GM19467 (cell line): ENCODE measurements at regions not wholly inside any gene's neighbourhood (a gene's known extent, or its start where the extent isn't known, plus 50 kb on each side); places are given as distances from the start of the nearest gene placed in this dataset.
"Not testable (repeated sequence)": the region's sequence is repeated elsewhere in the genome, so short reads cannot be mapped to it uniquely, and the experiment has no call there.

Experiments used
- ATAC-seq: cut with Tn5 transposase; IDR thresholded peaks from one replicate; pipeline ENCODE4 v1.9.1; 2021; ENCODE audit warnings: mild to moderate bottlenecking, moderate library complexity; ENCODE audit not compliant: unreplicated experiment

GRCh38 chr1:219732814-219733491 lies 120.0 kb upstream of the ZC3H11B start:
- no peak for ATAC-seq

GRCh38 chr1:219731771-219732170 lies 118.9 kb upstream of the ZC3H11B start:
- no peak for ATAC-seq

- ATAC-seq: no peak
Measured at GRCh38 chr1:219726480-219727272, 113.8 kb upstream of the ZC3H11B start.

- no peak for ATAC-seq
Measured at GRCh38 chr1:219724440-219724839, 111.5 kb upstream of the ZC3H11B start.

GRCh38 chr1:219717536-219717935 lies 104.6 kb upstream of the ZC3H11B start:
- ATAC-seq: no peak

GRCh38 chr1:219716611-219717114 lies 103.8 kb upstream of the ZC3H11B start:
- ATAC-seq: no peak

- ATAC-seq: no peak
Measured at GRCh38 chr1:219713981-219714381, 101.1 kb upstream of the ZC3H11B start.

- ATAC-seq: no peak
Measured at GRCh38 chr1:219712506-219712905, 99.6 kb upstream of the ZC3H11B start.

- ATAC-seq: no peak
Measured at GRCh38 chr1:219710529-219711194, 97.8 kb upstream of the ZC3H11B start.

GRCh38 chr1:219708919-219709543 lies 96.1 kb upstream of the ZC3H11B start:
- ATAC-seq: no peak

GRCh38 chr1:219707885-219708284 lies 95.0 kb upstream of the ZC3H11B start:
- not testable (repeated sequence) for ATAC-seq

GRCh38 chr1:219704331-219704730 lies 91.4 kb upstream of the ZC3H11B start:
- ATAC-seq: not testable (repeated sequence)

GRCh38 chr1:219703368-219703639 lies 90.4 kb upstream of the ZC3H11B start:
- no peak for ATAC-seq

GRCh38 chr1:219701476-219701875 lies 88.6 kb upstream of the ZC3H11B start:
- ATAC-seq: no peak

- no peak for ATAC-seq
Measured at GRCh38 chr1:219699870-219700269, 87.0 kb upstream of the ZC3H11B start.

GRCh38 chr1:219697682-219698081 lies 84.8 kb upstream of the ZC3H11B start:
- ATAC-seq: no peak

GRCh38 chr1:219692981-219693380 lies 80.1 kb upstream of the ZC3H11B start:
- ATAC-seq: no peak

GRCh38 chr1:219689774-219690173 lies 76.9 kb upstream of the ZC3H11B start:
- no peak for ATAC-seq

- no peak for ATAC-seq
Measured at GRCh38 chr1:219687779-219688178, 74.9 kb upstream of the ZC3H11B start.

GRCh38 chr1:219686171-219686570 lies 73.3 kb upstream of the ZC3H11B start:
- no peak for ATAC-seq

- no peak for ATAC-seq
Measured at GRCh38 chr1:219682788-219683187, 69.9 kb upstream of the ZC3H11B start.
